ENCODE measurements at regions not wholly inside any gene's neighbourhood (a gene's known extent, or its start where the extent isn't known, plus 50 kb on each side); places are given as distances from the start of the nearest gene placed in this dataset.

- Histone ChIP-seq H3K36me3 (ENCODE audit: insufficient read depth, low read length, poor library complexity, severe bottlenecking) (no peaks in the 10 kb centered on the region), H3K4me1 (ENCODE audit: insufficient read depth, low read length, poor library complexity, severe bottlenecking) (peaks cover 5% of the 10 kb centered on the region), H3K9me3 (ENCODE audit: low read depth, low read length, poor library complexity, severe bottlenecking) (no peaks in the 10 kb centered on the region), H3K4me3 (ENCODE audit: low read depth, low read length, poor library complexity, severe bottlenecking) (no peak overlapping the region), H3K27me3 (replicated peaks; ENCODE audit: insufficient read depth, low read depth, low read length, poor library complexity) (no peaks in the 10 kb centered on the region), H3K27ac (ENCODE audit: low read depth, low read length, poor library complexity, severe bottlenecking) (no peak overlapping the region)
- TF ChIP-seq EZH2 (IDR thresholded peaks at IDR 0.05; ENCODE audit: borderline replicate concordance, low read depth, low read length, poor library complexity, severe bottlenecking) (no peak), CTCF (conservative IDR thresholded peaks at IDR 0.05; ENCODE audit: low read depth, low read length) (no peak)
- BruUV-seq (replicated peaks): no TSS peak
- intact Hi-C loops (cut with micrococcal nuclease; ENCODE audit: unreplicated experiment): no loop called here
- ChIA-PET CTCF (no interaction called here), POLR2A (ENCODE audit: low non-redundant PET) (no interaction called here)
- no peak for DNase-seq (ENCODE audit: low spot score)
Measured at GRCh38 chr15:62498712-62499111, 333.6 kb upstream of the C2CD4B start.

GRCh38 chr15:62500325-62500724 lies 335.2 kb upstream of the C2CD4B start:
- no peak overlapping the region for H3K4me3 ChIP-seq (ENCODE audit: low read depth, low read length, poor library complexity, severe bottlenecking)
- intact Hi-C loops (cut with micrococcal nuclease; ENCODE audit: unreplicated experiment): no loop called here
- BruUV-seq (replicated peaks): no TSS peak
- no peaks in the 10 kb centered on the region for H3K9me3 ChIP-seq (ENCODE audit: low read depth, low read length, poor library complexity, severe bottlenecking)
- H3K27me3 ChIP-seq (replicated peaks; ENCODE audit: insufficient read depth, low read depth, low read length, poor library complexity): no peaks in the 10 kb centered on the region
- peaks cover 8% of the 10 kb centered on the region for H3K4me1 ChIP-seq (ENCODE audit: insufficient read depth, low read length, poor library complexity, severe bottlenecking)
- ChIA-PET CTCF (no interaction called here), POLR2A (ENCODE audit: low non-redundant PET) (no interaction called here)
- TF ChIP-seq EZH2 (IDR thresholded peaks at IDR 0.05; ENCODE audit: borderline replicate concordance, low read depth, low read length, poor library complexity, severe bottlenecking): no peak
- no peak for TF ChIP-seq CTCF (conservative IDR thresholded peaks at IDR 0.05; ENCODE audit: low read depth, low read length)
- no peaks in the 10 kb centered on the region for H3K36me3 ChIP-seq (ENCODE audit: insufficient read depth, low read length, poor library complexity, severe bottlenecking)
- DNase-seq (ENCODE audit: low spot score): no peak
- H3K27ac ChIP-seq (ENCODE audit: low read depth, low read length, poor library complexity, severe bottlenecking): no peak overlapping the region

GRCh38 chr15:62502451-62502850 lies 337.4 kb upstream of the C2CD4B start:
- BruUV-seq (replicated peaks): no TSS peak
- Histone ChIP-seq H3K36me3 (ENCODE audit: insufficient read depth, low read length, poor library complexity, severe bottlenecking) (no peaks in the 10 kb centered on the region), H3K4me3 (ENCODE audit: low read depth, low read length, poor library complexity, severe bottlenecking) (no peak overlapping the region), H3K27me3 (replicated peaks; ENCODE audit: insufficient read depth, low read depth, low read length, poor library complexity) (no peaks in the 10 kb centered on the region), H3K4me1 (ENCODE audit: insufficient read depth, low read length, poor library complexity, severe bottlenecking) (peaks cover 22% of the 10 kb centered on the region), H3K27ac (ENCODE audit: low read depth, low read length, poor library complexity, severe bottlenecking) (no peak overlapping the region), H3K9me3 (ENCODE audit: low read depth, low read length, poor library complexity, severe bottlenecking) (no peaks in the 10 kb centered on the region)
- intact Hi-C loops (cut with micrococcal nuclease; ENCODE audit: unreplicated experiment): no loop called here
- CTCF ChIA-PET: no interaction called here
- no peak for DNase-seq (ENCODE audit: low spot score)
- POLR2A ChIA-PET (ENCODE audit: low non-redundant PET): no interaction called here
- TF ChIP-seq EZH2 (IDR thresholded peaks at IDR 0.05; ENCODE audit: borderline replicate concordance, low read depth, low read length, poor library complexity, severe bottlenecking): no peak
- TF ChIP-seq CTCF (conservative IDR thresholded peaks at IDR 0.05; ENCODE audit: low read depth, low read length): no peak

Measured in A673 (cell line).